Epithelial cell of esophagus (primary cell): ENCODE measurements at regions not wholly inside any gene's neighbourhood (a gene's known extent, or its start where the extent isn't known, plus 50 kb on each side); places are given as distances from the start of the nearest gene placed in this dataset.

Experiments
- DNase-seq: peaks from one replicate; pipeline ENCODE4 v3.0.0; 2010; ENCODE audit warnings: low read depth
- H3K4me3 ChIP-seq: 2 replicates; pipeline ENCODE4 v1.5.1; 2011; ENCODE audit warnings: mild to moderate bottlenecking, low read length, control low read depth
- TF ChIP-seq, protein P1 (sequence below): IDR thresholded peaks from 2 replicates; pipeline ENCODE4 v1.5.1; 2011; ENCODE audit warnings: low read depth, mild to moderate bottlenecking, low read length, control low read depth, inconsistent platforms; ENCODE audit not compliant: insufficient read depth; ENCODE audit errors: missing control alignments

DNA sequence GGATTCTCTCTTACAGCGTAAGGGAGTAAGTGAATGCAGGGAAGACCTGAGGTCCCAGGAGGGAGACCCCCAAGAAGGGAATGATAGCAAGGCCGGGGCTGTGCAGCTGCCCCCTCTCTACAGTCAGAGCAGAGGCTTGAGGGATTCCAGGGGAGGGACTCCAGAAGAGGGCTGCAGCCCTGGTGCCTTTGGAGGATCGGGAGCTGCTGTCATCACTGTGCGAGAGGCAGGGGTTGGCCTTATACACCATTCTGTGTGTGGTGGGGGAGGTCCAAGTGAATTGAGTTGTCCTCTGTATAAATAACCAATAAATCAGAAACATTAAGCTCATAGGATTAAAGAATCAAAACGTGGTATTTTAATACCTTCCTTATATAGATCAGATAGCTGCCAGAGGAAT is 114.9 kb downstream of the GLI2 start:
- no peak for DNase-seq
- TF ChIP-seq, protein P1, sequence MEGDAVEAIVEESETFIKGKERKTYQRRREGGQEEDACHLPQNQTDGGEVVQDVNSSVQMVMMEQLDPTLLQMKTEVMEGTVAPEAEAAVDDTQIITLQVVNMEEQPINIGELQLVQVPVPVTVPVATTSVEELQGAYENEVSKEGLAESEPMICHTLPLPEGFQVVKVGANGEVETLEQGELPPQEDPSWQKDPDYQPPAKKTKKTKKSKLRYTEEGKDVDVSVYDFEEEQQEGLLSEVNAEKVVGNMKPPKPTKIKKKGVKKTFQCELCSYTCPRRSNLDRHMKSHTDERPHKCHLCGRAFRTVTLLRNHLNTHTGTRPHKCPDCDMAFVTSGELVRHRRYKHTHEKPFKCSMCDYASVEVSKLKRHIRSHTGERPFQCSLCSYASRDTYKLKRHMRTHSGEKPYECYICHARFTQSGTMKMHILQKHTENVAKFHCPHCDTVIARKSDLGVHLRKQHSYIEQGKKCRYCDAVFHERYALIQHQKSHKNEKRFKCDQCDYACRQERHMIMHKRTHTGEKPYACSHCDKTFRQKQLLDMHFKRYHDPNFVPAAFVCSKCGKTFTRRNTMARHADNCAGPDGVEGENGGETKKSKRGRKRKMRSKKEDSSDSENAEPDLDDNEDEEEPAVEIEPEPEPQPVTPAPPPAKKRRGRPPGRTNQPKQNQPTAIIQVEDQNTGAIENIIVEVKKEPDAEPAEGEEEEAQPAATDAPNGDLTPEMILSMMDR, result no peak
- no peak overlapping the region for H3K4me3 ChIP-seq

DNA sequence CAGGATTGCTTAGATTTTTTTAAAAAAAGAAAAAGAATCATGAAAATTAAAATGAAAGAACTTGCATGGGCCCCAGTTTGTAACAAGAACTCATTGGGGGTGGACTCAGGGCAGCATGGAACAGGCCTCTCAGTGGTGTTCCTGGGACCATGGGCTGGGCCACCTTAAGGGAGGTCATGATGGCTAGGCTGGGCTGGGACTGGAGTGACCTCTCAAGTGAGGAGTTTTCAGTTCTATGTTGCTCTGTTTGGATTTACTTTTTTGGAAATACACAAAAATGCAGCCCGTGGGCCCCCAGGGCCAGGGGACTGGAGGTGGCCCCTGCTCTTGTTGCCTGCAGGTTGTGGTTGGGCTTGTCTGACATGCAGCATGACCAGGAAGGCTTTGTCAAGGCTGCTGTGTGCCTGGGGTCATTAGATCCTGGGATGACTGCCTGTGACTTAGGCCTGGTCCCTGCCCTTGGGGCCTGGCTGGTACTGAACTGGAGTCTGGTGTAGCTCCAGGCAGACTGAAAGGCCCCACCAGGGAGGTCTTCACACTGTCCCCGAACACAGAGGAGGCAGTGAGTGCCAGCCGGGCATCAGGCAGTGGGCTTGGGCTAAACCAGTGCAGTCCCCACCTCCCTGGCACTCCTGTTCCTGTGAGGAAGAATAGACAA is 115.6 kb downstream of the GLI2 start:
- TF ChIP-seq, protein P1, result no peak
- H3K4me3 ChIP-seq, result no peak overlapping the region
- no peak for DNase-seq

DNA sequence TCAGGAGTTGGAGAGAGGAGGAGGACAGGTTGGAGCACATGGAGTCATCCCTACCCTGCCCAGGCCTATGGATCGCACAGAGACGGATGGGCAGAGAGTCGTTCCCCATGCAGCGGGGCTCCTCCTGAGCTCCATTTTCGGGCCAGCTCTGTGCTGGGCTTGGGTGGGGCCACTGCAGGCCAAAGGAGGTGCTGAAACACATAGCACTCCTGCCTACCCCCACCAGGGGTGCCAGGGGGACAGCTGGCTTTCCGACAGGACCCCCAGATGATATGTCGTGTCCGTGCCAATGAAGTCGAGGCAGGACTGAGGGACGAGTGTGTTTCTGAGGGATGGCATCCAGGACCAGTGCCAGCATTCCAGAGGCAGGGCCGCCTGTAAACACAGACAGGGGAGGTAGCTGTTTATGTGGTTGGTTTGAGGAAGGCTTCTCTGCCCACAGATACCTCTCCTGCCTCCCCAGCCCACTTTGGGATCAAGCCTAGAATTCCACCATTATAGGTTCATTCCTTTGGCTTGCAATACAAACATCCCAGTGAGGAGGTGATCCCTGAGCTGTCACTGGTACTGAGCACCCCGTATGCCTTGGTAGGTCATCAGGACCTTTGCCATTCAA is 116.6 kb downstream of the GLI2 start:
- TF ChIP-seq, protein P1, result no peak

DNA sequence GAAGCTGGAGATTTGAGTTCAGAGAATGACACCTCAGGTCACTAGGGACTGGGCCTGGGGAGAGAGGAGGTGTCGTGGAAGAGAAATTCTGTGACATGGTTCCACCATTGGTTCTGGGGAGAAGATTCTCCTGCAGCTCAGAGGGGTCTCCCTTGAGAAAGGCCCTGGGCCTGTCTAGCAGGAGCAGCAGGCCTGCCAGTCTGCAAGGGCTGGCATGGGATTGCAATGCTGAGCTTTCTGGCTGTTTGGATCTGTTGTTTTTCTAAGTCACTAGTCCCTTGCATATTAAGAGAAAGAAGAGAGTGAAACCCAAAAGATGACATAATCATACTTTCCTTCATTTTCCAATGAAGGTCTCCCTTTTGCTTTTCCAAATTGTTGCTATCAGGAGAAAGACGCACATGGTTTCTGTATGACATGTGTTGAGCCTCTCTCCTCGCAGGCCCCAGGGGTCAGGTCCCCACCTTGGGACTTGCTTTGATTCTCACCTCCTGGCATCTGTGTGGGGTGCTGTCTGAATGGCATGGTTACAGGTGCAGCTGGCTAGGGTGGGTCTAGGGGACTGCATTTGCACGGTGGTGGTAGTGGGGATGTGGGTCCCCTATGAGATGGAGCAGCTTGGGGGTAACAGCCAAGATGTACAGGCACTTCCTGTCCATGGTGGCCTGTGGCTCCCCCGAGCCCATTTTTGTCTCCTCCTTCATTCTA is 117.8 kb downstream of the GLI2 start:
- no peak for DNase-seq
- TF ChIP-seq, protein P1, result no peak
- H3K4me3 ChIP-seq, result no peak overlapping the region

More for the DNA sequence above, 116.6 kb downstream of the GLI2 start:
- DNase-seq, result no peak
- no peak overlapping the region for H3K4me3 ChIP-seq

DNA sequence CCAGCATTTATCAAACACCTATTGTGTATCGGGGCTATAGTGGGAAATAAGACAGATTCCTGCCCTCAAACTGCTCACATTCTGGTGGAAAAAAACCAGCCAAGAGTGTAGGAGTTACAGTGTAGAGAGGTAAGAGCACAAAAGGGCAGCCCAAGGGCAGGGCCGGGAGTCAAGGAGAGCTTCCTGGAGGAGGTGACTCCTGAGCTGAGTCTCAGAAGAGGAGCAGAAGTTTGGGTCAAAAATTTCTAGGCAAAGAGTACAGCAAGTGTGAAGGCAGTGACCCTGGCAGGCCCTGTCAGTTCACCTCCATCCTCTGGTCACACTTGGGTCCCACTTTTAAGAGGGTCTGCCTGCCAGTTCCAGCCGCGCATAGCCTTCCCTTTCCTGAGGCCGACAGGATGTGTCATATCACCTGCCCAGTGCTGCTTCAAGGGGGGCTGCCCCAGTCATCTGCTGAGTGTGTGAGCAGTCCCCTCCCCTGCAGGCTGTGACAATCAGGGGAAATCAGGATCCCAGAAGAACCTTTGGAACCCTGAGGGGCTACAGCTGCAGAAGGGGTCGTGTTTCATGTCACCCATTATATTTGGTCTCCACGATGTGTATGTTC is 118.4 kb downstream of the GLI2 start:
- TF ChIP-seq, protein P1, result no peak
- H3K4me3 ChIP-seq, result no peak overlapping the region
- no peak for DNase-seq

DNA sequence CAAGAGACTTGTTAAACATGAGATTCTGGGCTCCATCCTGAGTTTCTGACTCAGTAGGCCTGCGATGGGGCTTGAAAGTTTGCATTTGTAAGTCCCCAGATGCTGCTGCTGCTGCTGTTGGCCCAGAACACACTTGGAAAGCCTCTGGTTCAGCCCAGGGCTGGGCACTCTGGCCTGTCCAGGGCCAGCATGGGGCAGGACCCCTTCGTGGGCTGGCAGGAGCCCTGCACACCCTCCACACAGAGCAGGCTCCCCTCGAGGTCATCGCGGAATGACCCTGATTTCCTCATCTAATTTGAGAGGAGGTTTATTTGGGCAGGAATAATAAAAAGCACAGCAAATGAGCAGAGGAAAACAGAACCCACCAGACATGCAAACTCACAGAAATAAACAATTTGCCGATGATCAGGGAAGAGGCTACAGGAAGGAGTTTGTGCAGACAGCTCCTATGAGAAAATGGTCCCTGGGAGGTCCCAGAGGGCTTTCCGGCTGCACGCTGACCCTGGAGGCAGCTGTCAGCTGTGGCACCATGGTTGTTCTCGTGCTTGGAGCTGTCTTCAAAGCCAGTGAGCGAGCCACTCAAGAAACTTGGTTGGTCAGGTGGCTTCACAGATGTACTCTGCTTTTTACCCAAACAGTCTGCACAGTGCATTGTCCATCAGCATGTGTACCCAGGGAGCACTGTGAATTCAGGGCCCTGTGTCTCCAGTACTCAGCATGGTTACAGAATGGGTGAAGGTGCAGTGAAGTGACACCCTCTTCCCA is 119.3 kb downstream of the GLI2 start:
- H3K4me3 ChIP-seq, result no peak overlapping the region
- DNase-seq, result no peak
- TF ChIP-seq, protein P1, result no peak
